A673 (cell line): ENCODE measurements at regions not wholly inside any gene's neighbourhood (a gene's known extent, or its start where the extent isn't known, plus 50 kb on each side); places are given as distances from the start of the nearest gene placed in this dataset.

Source experiments
- BruUV-seq: library from RNA; stranded (reverse); fragments of 400-500 nt; replicated peaks from 2 replicates; lab custom pipeline; 2021; lab: Mats Ljungman, UMichigan
- CTCF ChIA-PET: fragments of 300-600 bp; sonication (Branson Sonifier 250); formaldehyde crosslinking; loops from one replicate; lab custom pipeline; 2022; ENCODE audit warnings: antibody characterized with exemption; lab: Charles Lee
- POLR2A ChIA-PET: fragments of 300-600 bp; sonication (Branson Sonifier 250); formaldehyde crosslinking; loops from one replicate; lab custom pipeline; 2022; ENCODE audit warnings: antibody characterized with exemption; ENCODE audit not compliant: low non-redundant PET; lab: Charles Lee
- DNase-seq: peaks from one replicate; pipeline ENCODE4 v3.0.0-alpha.2; 2015; ENCODE audit warnings: low spot score
- H3K27ac ChIP-seq: fragments of 200-600 bp; sonication (generic); 2 replicates; pipeline ENCODE4 v1.5.1; 2016; ENCODE audit warnings: mixed run types, low read depth, mild to moderate bottlenecking, mixed read lengths, antibody characterized with exemption, low read length; ENCODE audit not compliant: poor library complexity, severe bottlenecking
- H3K27me3 ChIP-seq: fragments of 200-600 bp; sonication (generic); replicated peaks from 2 replicates; pipeline ENCODE4 v1.6.1; 2017; ENCODE audit warnings: mixed run types, low read depth, mild to moderate bottlenecking, mixed read lengths, antibody characterized with exemption, low read length; ENCODE audit not compliant: insufficient read depth, poor library complexity
- H3K36me3 ChIP-seq: fragments of 200-600 bp; sonication (generic); 2 replicates; pipeline ENCODE4 v1.6.1; 2016; ENCODE audit warnings: mixed run types, mild to moderate bottlenecking, mixed read lengths, antibody characterized with exemption, low read length; ENCODE audit not compliant: insufficient read depth, poor library complexity, severe bottlenecking
- H3K4me1 ChIP-seq: fragments of 200-600 bp; sonication (generic); 2 replicates; pipeline ENCODE4 v1.6.1; 2017; ENCODE audit warnings: mixed run types, mild to moderate bottlenecking, mixed read lengths, antibody characterized with exemption, low read length; ENCODE audit not compliant: insufficient read depth, poor library complexity, severe bottlenecking
- H3K4me3 ChIP-seq: fragments of 200-600 bp; sonication (generic); 2 replicates; pipeline ENCODE4 v1.5.1; 2016; ENCODE audit warnings: low read depth, mixed run types, mild to moderate bottlenecking, mixed read lengths, low read length; ENCODE audit not compliant: poor library complexity, severe bottlenecking
- H3K9me3 ChIP-seq: fragments of 200-600 bp; sonication (generic); 2 replicates; pipeline ENCODE4 v1.6.1; 2016; ENCODE audit warnings: mixed run types, low read depth, mild to moderate bottlenecking, mixed read lengths, antibody characterized with exemption, low read length; ENCODE audit not compliant: poor library complexity, severe bottlenecking
- CTCF ChIP-seq: fragments of 300-800, 200-600 bp; sonication (generic); conservative IDR thresholded peaks from 2 replicates; pipeline ENCODE4 v1.5.1; 2017; ENCODE audit warnings: low read depth, mild to moderate bottlenecking, antibody characterized with exemption, low read length, moderate library complexity, mixed read lengths
- EZH2 ChIP-seq: fragments of 200-600 bp; sonication (generic); IDR thresholded peaks from 2 replicates; pipeline ENCODE4 v1.6.1; 2017; ENCODE audit warnings: borderline replicate concordance, low read depth, mild to moderate bottlenecking, mixed read lengths, antibody characterized with exemption, low read length; ENCODE audit not compliant: poor library complexity, severe bottlenecking
- intact Hi-C: fragments of 100-400 bp; cut with micrococcal nuclease; formaldehyde crosslinking; loops from one replicate; pipeline ENCODE4 v1.10.0; 2022; ENCODE audit not compliant: unreplicated experiment

- no peaks in the 10 kb centered on the region for H3K36me3 ChIP-seq
- no peak overlapping the region for H3K27ac ChIP-seq
- no TSS peak for BruUV-seq
- ChIA-PET CTCF (no interaction called here), POLR2A (no interaction called here)
- no peak for DNase-seq
- no peak overlapping the region for H3K4me3 ChIP-seq
- TF ChIP-seq CTCF (no peak), EZH2 (no peak)
- no peaks in the 10 kb centered on the region for H3K4me1 ChIP-seq
- intact Hi-C loops, result no loop called here
- no peaks in the 10 kb centered on the region for H3K9me3 ChIP-seq
- H3K27me3 ChIP-seq, result no peaks in the 10 kb centered on the region
Observed at GRCh38 chr5:86763929-86764328, 146.2 kb downstream of the COX7C start.

GRCh38 chr5:86765778-86766502, 148.2 kb downstream of the COX7C start:
- H3K27me3 ChIP-seq, result no peaks in the 10 kb centered on the region
- TF ChIP-seq EZH2, result no peak
- TF ChIP-seq CTCF, result no peak
- intact Hi-C loops, result no loop called here
- no peak overlapping the region for H3K4me3 ChIP-seq
- POLR2A ChIA-PET, result no interaction called here
- no TSS peak for BruUV-seq
- H3K4me1 ChIP-seq, result no peaks in the 10 kb centered on the region
- DNase-seq, result peak; percentile 4
- H3K9me3 ChIP-seq, result no peaks in the 10 kb centered on the region
- no peak overlapping the region for H3K27ac ChIP-seq
- H3K36me3 ChIP-seq, result no peaks in the 10 kb centered on the region
- CTCF ChIA-PET, result no interaction called here

GRCh38 chr5:86768699-86769202, 151.0 kb downstream of the COX7C start:
- Histone ChIP-seq H3K9me3 (no peaks in the 10 kb centered on the region), H3K27me3 (no peaks in the 10 kb centered on the region), H3K36me3 (no peaks in the 10 kb centered on the region), H3K4me3 (no peak overlapping the region), H3K27ac (no peak overlapping the region), H3K4me1 (no peaks in the 10 kb centered on the region)
- intact Hi-C loops, result no loop called here
- ChIA-PET POLR2A (no interaction called here), CTCF (no interaction called here)
- BruUV-seq, result no TSS peak
- TF ChIP-seq CTCF, result no peak
- no peak for TF ChIP-seq EZH2
- DNase-seq, result no peak
